ENCODE measurements at regions not wholly inside any gene's neighbourhood (a gene's known extent, or its start where the extent isn't known, plus 50 kb on each side); places are given as distances from the start of the nearest gene placed in this dataset.

DNA sequence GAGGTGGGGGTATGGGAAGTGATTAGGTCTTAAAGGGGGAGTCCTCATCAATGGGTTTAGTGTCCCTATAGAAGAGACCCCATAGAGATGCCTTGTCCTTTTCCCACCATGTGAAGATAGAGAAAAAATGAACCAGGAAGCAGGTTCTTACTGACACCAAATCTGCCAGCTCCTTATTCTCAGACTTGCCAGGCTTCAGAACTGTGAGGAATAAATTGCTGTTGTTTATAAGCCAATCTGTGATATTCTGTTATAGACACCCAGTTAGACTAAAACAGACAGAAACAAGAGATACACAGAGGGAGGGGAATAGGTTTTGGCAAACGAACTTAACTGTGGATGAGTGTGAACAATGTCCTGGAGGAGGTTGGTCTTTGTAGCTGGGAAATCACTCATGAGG lies 381.4 kb downstream of the ADRA2A start:
- DNase-seq, result no peak

DNA sequence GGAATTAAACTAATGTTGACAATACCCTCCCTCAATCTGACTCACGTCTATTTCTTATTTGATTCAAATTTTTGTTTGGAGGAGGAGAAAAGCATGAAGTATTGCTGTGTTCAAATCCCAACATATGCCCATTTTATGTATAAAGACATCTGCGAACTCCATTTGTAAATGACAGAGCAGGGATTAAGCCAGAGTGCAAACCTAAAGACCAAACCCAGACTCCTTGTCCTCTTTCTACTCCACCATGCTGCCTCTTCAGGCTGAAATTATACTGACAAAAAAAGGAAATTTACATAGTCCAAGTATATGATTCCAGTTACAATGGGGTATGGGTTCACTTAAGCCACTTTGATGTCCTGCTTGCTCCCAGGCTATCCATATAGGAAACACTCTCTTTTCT lies 383.1 kb downstream of the ADRA2A start:
- DNase-seq, result no peak

DNA sequence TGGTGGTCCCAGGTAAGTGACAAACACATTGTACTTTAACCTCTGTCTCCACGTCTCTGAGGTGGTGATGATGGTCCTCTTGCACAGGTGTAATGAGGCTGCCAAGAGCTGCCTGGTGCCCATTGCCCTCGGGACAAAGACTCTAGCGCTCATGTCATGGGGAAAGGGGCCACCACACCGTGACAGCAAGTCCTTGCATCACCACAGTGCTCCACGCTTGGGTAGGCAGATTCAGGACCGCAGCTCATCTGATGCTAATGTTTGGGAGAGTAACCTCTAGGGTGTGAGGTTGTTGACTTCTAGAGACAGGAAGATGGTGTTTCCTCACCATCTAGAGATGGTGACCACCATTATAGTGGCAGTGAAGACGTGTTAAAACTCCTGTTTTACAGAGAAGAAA lies 395.6 kb downstream of the ADRA2A start:
- no peak for DNase-seq

DNA sequence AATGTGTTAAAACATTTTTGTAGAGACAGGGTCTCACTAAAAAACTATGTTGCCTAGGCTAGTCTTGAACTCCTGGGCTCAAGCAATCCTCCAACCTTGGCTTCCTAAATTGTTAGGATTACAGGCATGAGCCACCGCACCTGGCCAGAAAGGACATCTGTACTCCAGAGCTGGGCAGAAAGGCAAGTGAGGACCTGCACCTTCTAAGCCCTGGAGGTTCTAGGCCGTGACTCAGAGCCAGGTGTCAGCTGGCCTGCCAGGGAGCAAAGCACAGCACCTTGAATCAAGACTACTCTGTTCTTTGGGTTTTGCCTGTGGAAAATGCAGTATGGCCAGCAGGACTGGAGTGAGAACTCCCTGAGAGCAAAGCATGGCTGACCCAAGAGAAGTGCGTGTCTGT lies 396.5 kb downstream of the ADRA2A start:
- DNase-seq, result no peak

DNA sequence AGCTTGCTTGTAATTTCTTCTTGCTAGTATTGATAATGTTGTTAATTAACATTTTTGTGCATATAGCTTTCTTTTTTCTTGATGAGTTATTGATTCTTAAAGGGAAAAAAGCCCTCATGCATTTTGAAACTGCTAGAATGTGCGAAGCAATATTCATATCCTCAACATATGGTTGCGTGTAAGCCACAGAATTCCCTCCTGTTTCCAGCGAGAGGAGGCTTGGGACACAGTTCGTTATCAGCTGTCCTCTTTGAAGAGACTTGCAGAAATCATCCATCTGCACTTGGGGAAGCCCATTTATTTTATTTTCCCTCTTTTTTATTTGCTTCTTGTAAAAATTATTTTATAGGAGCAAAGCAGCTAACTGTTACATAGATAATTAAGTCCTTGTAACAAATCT lies 398.0 kb downstream of the ADRA2A start:
- DNase-seq, result no peak

DNA sequence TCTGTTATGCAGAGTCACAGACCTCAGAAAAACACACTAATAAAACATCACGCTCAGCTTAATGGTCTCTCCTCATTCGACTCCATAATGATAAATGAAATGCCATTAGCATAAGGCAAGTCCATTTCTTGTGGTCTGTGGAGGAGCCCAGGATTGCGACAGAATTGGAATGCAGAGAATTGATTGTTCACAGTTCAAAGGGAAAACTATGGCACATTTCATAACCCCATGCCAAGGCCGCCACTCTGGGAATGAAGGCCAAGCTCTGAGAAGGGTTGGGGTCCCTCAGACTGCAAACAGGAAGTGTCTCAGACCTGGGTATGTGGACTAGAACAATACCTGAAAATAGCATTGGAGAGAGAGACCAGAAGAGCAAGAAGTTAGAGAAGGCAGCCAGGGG lies 398.9 kb downstream of the ADRA2A start:
- no peak for DNase-seq

DNA sequence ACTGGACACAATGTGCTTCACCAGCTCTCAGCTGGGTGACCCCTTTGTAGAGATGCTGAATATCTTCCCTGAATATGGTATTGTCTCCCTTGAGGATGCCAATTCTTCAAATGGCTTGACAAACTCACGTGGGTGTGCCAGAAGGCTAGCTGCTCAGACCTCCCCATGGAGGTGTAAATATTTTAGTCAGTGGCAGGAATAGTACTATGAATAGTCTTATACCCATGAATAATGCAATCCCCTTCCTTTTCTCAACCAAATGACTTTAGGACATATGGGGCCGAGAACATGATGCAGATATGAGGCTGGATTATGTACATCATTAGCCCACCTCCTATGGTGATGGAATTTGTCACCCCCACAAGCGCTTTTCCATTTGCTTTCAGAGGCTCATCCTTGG lies 401.8 kb downstream of the ADRA2A start:
- DNase-seq, result no peak

DNA sequence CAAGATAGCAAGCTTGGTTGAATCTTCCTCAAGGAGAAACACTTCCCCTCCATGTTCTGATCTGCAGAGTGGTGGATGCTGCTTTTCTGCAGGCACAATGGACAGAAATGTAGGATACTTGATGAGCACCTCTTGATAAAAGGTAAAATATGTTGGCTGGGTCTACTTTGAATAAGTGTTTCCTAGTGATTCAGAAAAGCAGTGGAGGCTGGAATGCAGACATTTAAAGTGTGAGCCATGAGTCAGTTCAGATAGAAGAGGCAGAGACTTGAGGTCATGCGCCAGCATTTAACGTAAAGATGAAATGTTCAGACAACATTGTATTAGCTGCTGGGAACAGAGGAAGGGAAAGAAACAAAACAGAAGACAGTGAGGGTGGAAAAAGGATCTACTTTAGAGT lies 403.1 kb downstream of the ADRA2A start:
- DNase-seq, result no peak

DNA sequence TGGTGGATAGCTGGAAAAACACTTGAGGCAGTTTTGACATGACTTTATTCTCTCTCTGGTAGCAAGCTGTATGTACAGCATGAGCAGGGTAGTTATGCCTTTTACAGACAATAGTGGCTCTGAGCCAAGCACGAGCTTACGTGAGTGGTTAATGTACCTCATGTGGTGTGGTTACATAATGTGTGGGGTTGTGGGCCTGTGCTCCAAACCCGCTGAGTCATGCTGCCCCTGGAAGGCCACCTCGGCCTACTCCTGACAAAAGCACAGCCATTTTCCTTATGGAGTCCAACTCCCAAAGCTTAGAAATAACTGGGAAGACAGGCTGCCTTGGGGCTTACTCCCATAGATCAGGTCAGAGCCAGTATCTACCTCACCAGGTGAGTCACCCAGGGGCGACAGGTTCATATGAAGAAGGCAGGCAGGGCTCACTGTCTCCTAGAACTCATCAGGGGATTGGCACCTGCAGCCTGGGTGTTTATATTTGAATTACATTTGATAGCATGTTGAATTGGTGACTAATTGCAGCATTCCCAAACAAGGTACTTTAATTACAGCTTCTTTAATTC lies 404.5 kb downstream of the ADRA2A start:
- no peak for DNase-seq

DNA sequence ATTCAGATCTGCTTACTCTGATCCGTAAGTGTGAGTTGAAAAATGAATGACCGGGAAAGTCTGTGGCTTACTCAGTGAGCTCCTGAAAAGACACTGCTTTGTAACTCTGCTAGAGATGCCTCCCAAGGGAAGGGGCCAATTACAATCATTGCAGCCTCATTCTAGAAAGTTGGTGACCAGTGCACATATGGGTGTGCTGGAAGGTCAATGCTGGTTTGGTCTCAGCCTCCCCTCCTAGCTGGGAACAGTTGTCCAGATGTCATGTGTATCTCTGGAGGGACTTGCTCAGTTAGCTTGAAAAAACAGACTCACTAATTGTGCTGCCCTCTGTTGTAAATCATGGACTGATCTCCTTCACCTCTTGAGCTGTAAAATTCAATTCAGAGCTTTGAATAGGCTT lies 405.0 kb downstream of the ADRA2A start:
- DNase-seq, result no peak

DNA sequence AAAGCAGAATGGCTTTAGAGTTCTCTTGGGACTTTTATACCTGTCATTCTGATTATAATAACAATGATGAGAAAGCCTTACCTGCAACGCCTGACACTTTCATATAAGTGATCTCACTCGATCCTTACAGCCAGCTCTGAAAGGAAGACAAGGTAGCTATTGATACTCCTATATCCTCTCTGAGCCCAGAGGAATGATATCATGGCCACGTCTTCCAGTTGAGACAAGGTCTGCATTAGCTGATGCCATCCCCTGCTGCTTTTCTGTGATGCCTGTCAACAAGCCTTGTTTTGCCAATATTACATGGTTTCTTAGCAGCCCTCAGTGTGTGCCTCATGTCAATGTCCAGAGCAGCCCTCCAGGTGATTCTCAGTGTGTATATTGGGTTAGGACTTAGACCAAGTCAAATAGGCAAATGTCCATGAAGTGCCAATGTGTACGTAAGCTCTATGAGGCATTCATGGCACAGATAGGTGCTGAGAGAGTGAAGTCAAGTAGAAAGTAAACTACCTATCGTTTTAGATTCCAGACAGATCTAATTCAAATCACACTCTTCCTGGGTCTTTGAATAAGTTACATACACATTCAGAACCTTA lies 405.9 kb downstream of the ADRA2A start:
- no peak for DNase-seq

DNA sequence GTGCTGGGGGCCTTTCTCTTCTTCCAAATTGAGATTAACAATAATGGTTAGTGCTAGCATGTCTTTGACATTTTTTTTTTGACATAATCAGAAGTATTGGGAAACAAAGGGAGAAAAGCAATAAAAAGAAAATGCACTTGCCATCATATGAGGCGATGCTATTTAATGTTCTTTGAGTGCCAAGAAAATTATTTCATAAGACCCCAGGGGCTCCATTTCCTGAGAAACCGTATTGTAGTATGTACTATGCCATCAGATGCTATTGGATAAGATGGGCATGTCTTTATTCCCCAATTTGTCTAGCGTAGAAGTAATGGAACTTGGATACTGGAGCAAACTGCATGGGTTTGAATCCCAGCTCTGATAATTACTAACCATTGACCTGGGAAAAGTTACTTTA lies 408.9 kb downstream of the ADRA2A start:
- DNase-seq, result no peak

DNA sequence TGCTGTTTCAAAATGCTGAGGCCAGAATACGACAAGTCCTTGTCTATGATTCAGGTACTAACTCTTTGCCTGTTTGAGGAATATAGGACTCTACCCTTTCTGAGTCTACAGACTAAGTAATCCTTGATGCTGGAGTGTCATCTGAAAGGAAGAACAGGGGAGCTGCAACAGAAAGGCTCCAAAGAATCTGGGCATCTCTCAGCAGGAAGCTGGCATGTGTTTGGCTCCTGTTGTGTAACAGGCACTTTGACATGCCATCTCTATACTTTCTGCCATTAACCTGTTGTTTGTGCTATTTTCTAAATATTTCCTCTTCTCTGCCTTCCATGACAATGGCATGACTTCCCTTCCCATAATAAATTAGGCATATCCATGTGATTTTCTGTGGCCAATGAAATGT lies 409.5 kb downstream of the ADRA2A start:
- no peak for DNase-seq

DNA sequence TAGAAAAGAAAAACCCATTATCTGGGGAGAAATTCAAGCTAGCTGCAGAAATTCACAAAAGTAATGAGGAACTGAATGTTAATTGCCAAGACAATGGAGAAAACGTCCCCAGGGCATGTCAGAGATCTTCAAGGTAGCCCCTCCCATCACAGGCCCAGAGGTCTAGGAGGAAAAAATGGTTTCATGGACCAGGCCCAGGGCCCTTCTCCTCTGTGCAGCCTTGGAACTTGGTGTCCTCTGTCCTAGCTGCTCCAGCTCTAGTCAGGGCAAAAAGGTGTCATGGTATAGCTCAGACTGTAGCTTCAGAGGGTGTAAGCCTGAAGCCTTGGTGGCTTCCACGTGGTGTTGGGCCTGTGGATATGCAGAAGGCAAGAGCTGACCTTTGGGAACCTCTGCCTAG lies 411.8 kb downstream of the ADRA2A start:
- no peak for DNase-seq

DNA sequence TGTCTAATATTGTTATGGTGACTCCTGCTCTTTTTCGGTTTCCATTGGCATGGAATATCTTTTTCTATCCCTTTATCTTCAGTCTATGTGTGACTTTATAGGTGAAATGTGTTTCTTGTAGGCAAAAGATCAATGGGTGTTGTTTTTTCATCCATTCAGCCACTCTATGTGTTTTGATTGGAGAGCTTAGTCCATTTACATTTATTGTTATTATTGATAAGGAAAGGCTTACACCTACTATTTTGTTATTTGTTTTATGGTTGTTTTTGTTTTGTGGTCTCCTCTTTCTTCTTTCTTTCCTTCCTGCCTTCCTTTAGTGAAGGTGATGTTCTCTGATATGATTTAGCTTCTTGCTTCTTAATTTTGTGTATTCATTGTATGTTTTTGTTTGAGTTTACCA lies 414.3 kb downstream of the ADRA2A start:
- DNase-seq, result no peak

DNA sequence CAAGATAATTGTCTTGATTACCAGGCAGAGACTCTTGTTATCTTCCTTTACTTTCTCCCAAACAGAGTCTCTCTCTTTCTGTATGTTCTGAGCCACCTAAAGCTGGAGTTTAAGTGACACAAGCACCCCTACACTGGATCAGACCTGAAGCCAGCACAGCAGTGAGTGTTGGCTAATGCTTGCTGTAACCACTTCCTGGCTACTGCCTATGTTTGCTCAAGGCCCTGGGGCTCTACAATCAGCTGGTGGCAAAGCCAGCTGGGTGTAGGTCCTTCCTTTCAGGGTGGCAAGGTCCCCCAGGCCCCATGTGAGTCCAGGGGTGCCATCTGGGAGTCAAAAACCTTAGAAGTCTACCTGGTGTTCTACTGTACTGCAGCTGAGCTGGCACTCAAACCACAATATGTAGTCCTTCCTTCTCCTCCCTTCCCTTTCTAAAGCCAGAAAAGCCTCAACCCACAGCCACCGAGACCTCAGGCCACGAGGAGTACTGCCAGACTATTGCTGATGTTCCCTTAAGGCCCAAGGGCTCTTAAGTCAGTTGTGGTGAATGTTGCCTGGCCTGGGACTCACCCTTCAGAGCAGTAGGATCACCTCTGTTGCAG lies 416.3 kb downstream of the ADRA2A start:
- DNase-seq, result no peak

DNA sequence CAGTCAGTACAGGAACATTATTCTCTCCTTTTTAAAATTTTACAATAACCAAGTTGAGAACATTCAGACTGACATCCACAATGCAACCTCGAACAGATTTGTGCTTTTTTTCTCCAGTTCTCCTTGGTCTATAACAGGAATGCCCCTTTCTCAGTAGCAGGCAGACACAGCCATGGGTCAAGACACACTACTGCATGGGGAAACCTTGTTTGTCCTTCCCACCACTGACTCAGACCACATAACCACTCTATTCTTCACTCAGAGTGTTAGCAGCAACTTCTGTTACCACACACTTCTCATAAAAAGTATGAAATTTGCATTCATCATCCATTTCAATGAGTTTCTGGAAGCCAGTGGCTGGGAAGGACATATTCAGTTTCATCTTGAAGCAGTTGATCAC lies 421.7 kb downstream of the ADRA2A start:
- DNase-seq, result no peak

DNA sequence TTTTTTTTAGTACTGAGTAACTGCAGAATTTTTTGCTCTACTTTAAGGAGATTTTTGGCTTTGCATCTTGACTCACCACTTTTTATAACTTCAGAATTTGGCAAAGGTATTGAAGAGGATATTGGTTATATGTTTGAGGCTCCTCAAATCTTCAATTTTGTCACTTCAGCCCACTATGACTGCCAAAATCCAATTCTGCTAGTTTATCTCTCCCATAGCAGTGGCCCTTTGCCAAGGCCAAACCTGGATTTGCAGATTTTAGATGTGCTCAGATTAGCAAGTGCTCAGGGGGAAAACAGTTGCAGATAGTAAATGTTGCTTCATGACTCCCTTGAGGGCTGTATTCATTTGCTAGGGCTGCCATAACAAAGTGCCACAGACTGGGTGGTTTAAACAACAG lies 427.5 kb downstream of the ADRA2A start:
- no peak for DNase-seq

DNA sequence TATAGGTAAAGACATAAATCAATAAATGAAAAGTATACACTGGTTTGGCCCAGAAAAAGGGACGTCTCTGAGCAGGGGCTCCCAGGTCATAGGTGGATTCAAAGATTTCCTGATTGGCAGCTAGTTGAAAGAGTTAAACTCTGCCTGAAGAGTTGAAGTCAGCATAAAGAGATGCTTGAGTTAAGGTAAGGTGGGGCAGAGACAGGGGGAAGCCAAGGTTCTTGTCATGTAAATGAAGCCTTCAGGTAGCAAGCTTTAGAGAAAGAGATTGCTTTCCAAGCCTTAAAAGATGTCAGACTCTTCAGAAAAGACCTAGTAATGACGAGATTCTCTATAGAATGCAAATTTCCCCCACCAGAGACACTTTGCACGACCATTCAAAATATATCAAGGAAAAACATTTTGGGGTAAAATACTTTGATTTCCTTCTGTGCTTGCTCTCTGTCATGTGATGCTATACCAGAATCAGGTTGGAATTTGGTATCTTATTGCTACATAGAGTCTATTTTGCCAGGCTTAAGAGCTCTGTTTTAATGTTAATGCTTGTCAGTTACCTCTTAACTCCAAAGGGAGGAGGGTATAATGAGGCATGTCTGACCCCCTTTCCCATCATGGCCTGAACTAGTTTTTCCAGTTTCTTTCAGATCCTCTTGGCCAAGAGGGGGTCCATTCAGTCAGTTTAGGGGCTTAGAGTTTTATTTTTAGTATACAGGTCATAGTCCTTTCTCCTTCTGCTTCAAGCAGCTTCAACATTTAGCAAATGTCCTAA lies 429.6 kb downstream of the ADRA2A start:
- no peak for DNase-seq

DNA sequence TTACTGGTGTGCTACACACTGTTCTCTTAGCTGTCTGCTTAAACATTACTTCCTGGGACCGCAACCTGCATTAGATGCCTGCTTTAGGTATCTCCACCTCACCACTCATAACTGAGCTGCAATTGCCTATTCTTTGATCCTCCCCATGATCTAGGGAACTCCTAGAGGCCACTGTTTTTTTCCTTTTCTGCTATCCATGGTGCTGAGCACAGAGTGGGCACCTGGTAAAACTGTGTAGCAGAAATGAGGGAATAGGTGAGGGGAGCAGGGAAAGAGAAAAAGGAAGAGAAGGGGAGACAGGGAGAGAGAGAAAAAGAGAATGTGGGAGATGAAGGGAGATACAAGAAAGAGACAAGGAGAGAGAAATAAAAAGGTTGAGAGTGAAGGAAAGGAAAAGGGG lies 434.9 kb downstream of the ADRA2A start:
- DNase-seq, result no peak

DNA sequence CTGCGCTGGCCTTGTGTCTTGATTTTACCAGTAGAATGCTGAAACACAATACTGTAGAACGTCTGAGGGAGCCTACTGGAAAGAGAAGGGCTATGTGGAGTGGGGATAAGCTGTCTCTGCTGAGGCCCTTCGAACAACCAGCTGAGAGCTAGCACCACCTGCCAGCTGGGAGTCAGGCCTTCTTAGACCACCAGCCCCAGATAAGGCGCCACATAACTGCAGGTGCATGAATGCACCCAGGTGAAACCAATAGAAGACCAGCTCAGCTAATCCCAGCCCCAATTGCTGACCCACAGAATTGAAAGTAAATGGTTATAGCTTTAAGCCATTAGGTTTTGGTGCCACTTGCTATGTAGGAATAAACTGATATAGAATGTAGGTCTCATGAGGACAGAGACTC lies 438.4 kb downstream of the ADRA2A start:
- no peak for DNase-seq

DNA sequence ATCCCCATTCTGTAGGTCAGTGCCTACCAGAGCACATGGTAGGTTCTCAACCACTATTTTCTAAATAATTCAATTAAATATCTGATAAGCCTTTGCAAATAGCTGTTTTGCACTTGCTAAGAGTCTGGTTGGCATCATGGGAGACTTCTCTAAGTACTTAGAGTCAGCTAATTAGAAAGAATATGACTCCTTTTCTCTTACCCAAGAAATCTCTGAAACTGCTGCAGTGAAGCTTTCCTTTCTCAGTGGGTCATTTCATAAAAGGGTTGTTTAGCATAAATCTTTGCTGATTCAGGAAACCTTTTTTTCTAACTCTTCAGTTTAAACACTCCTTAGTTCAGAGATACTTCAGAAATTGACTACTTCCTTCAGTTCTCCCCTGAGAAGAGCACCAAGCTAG lies 438.9 kb downstream of the ADRA2A start:
- DNase-seq, result no peak

DNA sequence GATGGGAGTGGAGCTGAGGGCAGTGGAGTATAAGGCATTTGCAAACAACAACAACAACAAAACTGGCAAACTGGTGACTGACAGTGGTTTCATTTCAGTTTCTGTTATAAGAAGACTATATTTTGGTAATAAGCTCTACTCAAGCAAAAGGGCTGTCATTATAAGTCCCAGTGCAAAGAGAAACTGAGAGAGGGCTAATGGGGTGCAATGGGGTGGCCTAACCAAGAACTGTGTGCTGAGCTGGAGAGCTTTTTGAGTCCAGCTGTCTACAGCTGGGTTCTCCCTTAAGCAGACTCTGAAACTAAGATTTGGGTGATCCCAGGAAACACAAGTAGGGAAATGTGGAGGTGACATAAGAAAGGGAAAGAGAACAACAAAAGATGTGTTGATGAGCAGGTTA lies 439.3 kb downstream of the ADRA2A start:
- DNase-seq, result no peak

DNA sequence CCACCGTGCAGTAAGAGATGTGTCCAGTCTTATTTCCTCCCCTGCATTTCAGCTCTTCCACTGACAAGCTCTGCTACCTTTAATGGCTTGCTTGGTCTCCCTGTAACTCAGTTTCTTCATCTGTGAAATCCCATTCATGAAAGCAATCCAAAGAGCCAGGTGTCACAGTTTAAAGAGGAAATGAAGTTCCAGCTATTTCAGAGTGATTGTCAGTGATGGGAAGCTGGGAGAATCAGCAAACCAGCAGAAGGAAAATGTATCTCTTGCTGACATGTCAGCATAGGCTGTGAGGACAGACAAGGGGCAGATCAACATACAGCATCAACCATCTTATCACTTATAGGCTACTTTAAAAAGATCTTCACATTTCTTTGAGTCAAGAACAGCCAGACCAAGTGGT lies 445.3 kb downstream of the ADRA2A start:
- DNase-seq, result no peak

Data from activated gamma-delta T cell treated with Interleukin-2 at 50 U/mL for 16 hours (primary cell).